ENCODE measurements at regions not wholly inside any gene's neighbourhood (a gene's known extent, or its start where the extent isn't known, plus 50 kb on each side); places are given as distances from the start of the nearest gene placed in this dataset.

DNA sequence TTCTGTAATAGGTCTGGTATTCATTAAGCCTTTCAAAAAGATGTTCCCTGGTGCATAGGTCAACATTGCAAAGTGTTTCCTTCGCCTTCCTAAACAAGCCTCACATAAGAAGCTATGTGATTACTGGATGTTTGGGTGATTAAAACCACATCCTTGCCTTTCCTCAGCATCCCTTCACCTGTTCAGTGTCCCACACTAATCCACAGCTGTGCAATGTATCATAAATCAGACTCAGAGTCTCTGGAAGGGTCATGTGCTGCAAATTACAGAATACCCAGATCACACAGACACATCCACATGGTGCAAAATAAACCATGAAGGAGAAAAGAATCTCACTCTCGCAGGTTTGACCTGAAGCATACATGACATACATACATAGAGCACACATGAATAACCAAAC is 164.7 kb upstream of the NSMCE3 start:
- TF ChIP-seq CTCF (optimal IDR thresholded peaks at IDR 0.05 in 1 of 3, IDR thresholded peaks at IDR 0.05 in 1 of 3, conservative IDR thresholded peaks at IDR 0.05 in 1 of 3; ENCODE audit: extremely low read depth in 1 of 3, insufficient read depth in 2 of 3, low read length in 3 of 3) (no peak), EZH2 (IDR thresholded peaks at IDR 0.05; ENCODE audit: low read length) (no peak)
